Ishikawa (cell line): ENCODE measurements at regions not wholly inside any gene's neighbourhood (a gene's known extent, or its start where the extent isn't known, plus 50 kb on each side); places are given as distances from the start of the nearest gene placed in this dataset.
A peak's percentile ranks its signal among the peaks of the same experiment; 100 is the strongest.

ENCODE experiments used
- CEBPB ChIP-seq: IDR thresholded peaks from 2 replicates; pipeline ENCODE4 v1.6.1; 2012
- CREB1 ChIP-seq: IDR thresholded peaks from 2 replicates; pipeline ENCODE4 v1.6.1; 2012; ENCODE audit warnings: low read depth
- EGR1 ChIP-seq: IDR thresholded peaks from 2 replicates; pipeline ENCODE4 v1.6.1; 2012
- EP300 ChIP-seq: IDR thresholded peaks from 2 replicates; pipeline ENCODE4 v1.6.1; 2012; ENCODE audit warnings: borderline replicate concordance
- FOXM1 ChIP-seq: IDR thresholded peaks from 2 replicates; pipeline ENCODE4 v1.6.1; 2012; ENCODE audit warnings: low read depth, borderline replicate concordance
- NFIC ChIP-seq: IDR thresholded peaks from 2 replicates; pipeline ENCODE4 v1.6.1; 2012
- RAD21 ChIP-seq: IDR thresholded peaks from 2 replicates; pipeline ENCODE4 v1.6.1; 2012; ENCODE audit warnings: low read depth
- REST ChIP-seq: IDR thresholded peaks from 2 replicates; pipeline ENCODE4 v1.6.1; 2012; ENCODE audit warnings: low read depth, mild to moderate bottlenecking
- TAF1 ChIP-seq: IDR thresholded peaks from 2 replicates; pipeline ENCODE4 v1.6.1; 2012; ENCODE audit warnings: low read depth, mild to moderate bottlenecking
- TCF12 ChIP-seq: IDR thresholded peaks from 2 replicates; pipeline ENCODE4 v1.6.1; 2012; ENCODE audit warnings: low read depth
- TEAD4 ChIP-seq: IDR thresholded peaks from 2 replicates; pipeline ENCODE4 v1.6.1; 2012
- USF1 ChIP-seq: IDR thresholded peaks from 2 replicates; pipeline ENCODE4 v1.6.1; 2012
- YY1 ChIP-seq: IDR thresholded peaks from 2 replicates; pipeline ENCODE4 v1.6.1; 2012; ENCODE audit warnings: low read depth
- ZBTB7A ChIP-seq: IDR thresholded peaks from 2 replicates; pipeline ENCODE4 v1.6.1; 2012; ENCODE audit warnings: low read depth
- TF ChIP-seq, protein P1 (sequence below): IDR thresholded peaks from 2 replicates; pipeline ENCODE4 v1.6.1; 2012

DNA sequence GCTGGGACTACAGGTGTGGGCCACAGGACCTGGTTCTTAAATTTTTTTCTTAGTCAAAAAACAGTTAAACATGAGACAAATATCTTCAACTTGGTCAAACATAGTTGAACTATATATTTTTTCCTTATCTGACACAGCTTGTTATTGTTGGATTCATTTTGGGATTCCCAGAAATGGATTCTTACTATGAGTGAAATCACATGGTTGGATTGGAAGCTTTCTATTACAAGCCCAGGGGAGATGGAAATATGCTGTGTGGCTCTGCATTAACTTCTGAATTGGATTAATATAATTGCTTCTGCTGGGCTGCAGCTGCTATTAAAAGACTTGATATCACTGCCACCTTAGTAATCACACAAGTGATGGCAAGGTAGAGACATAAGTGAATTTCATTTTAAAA, 126.4 kb upstream of the DUSP22 start:
- TF ChIP-seq FOXM1 (no peak), ZBTB7A (no peak), CREB1 (no peak), NFIC (no peak), USF1 (no peak), EP300 (no peak), EGR1 (no peak), YY1 (no peak), TEAD4 (no peak), TAF1 (no peak), TCF12 (no peak)

- TF ChIP-seq EGR1 (no peak), CREB1 (no peak), RAD21 (peak; percentile 60), YY1 (no peak)
Measured at GRCh38 chr6:168865-169455, 123.3 kb upstream of the DUSP22 start.

- no peak for TF ChIP-seq CREB1
- no peak for TF ChIP-seq RAD21
- no peak for TF ChIP-seq NFIC
- TF ChIP-seq TAF1, result no peak
- no peak for TF ChIP-seq EP300
- TF ChIP-seq CEBPB, result no peak
- TF ChIP-seq, protein P1, sequence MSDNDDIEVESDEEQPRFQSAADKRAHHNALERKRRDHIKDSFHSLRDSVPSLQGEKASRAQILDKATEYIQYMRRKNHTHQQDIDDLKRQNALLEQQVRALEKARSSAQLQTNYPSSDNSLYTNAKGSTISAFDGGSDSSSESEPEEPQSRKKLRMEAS, result no peak
- TF ChIP-seq YY1, result no peak
- no peak for TF ChIP-seq EGR1
- no peak for TF ChIP-seq FOXM1
- no peak for TF ChIP-seq USF1
- no peak for TF ChIP-seq REST
- no peak for TF ChIP-seq TCF12
- TF ChIP-seq TEAD4, result no peak
- TF ChIP-seq ZBTB7A, result no peak
Measured at GRCh38 chr6:174036-174435, 118.3 kb upstream of the DUSP22 start.

GRCh38 chr6:175680-176079, 116.6 kb upstream of the DUSP22 start:
- no peak for TF ChIP-seq CEBPB
- TF ChIP-seq FOXM1, result no peak
- no peak for TF ChIP-seq EP300

DNA sequence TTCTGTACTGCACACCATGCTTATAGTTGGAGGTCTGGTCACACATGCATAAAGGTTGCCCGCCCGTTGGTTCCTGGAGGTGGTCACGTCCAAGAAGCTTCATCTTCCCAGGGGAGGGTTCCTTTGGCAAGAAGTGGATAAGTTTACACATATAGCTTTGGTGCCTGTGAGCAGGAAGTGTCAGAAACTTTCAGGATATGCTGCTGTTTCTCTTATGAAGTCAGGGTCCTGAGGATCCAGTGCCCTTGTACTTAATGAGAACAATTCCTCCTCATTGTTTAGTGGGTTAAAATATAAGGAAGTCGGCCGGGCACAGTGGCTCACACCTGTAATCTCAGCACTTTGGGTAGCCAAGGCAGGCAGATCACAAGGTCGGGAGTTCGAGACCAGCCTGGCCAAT, 115.5 kb upstream of the DUSP22 start:
- TF ChIP-seq USF1 (no peak), FOXM1 (no peak), YY1 (no peak), TEAD4 (no peak), EGR1 (no peak), EP300 (no peak)
- TF ChIP-seq, protein P1, result no peak

DNA sequence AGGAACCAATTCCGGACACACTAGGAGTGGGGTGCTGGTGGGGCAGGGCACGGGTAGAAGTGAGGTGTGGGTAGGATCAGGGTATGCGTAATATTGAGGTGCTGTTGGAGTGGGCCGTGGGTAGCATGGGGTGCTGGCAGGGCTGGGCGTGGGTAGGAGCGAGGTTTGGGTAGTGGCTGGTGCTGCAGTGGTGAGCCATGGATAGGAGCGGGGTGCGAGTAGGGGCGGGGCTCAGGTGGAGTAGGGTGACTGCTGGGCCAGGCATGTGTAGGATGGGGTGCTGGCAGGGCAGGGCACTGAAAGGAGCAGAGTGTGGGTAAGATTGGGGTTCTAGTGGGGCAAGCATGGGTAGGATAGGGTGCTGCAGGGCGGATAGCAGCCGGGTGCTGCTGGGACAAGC, 114.2 kb upstream of the DUSP22 start:
- no peak for TF ChIP-seq USF1
- TF ChIP-seq YY1, result no peak
- TF ChIP-seq RAD21, result no peak
- no peak for TF ChIP-seq TCF12
- no peak for TF ChIP-seq CREB1

GRCh38 chr6:179340-179950, 112.8 kb upstream of the DUSP22 start:
- TF ChIP-seq EGR1, result no peak
- no peak for TF ChIP-seq FOXM1
- TF ChIP-seq YY1, result no peak
- no peak for TF ChIP-seq REST
- TF ChIP-seq RAD21, result no peak
